NCI-H2107 treated with DMSO at 0.1 percent for 48 hours (cell line): ENCODE measurements at regions not wholly inside any gene's neighbourhood (a gene's known extent, or its start where the extent isn't known, plus 50 kb on each side); places are given as distances from the start of the nearest gene placed in this dataset.

Source experiments
- DNase-seq: peaks from one replicate; lab custom pipeline; 2025; ENCODE audit not compliant: unreplicated experiment; lab: John Stamatoyannopoulos, UW

DNA sequence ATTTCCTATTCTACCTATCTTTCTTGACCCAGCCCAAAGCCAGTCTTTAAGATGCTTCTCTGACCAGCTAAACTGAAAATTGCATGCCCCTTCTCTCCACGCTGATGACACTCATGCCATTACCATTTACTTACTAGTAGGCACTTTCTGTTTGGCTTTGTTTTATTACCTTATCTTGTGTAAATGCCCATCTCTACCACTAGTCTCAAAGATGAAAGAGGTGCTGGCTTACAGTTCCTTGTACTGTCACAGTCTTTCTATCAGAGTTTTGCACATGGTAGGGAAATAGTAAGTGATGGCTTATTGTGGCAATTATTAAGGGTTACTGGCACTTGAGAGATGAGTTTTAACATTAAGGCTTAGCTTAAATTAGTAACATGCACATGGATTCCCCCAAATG, 352.1 kb downstream of the RBM43 start:
- DNase-seq, result no peak

DNA sequence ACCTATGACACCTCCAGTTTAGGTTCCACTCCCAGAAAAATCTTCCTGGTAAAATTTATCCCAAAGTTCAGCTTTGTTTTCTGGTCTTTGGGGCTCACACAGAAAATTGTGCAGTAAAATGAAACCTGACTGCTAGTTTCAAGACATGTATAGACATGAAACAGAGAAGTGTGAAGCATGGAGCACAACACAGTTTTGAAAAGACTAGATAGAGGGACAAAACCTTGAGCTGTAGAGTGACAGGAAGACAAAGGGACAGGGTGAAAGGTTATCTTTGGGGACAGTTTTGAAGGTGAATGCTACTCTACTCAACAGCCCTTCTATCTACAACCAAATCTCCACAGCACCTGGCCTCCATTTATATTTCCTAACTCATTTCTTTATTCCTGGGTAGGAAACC, 352.6 kb downstream of the RBM43 start:
- no peak for DNase-seq

DNA sequence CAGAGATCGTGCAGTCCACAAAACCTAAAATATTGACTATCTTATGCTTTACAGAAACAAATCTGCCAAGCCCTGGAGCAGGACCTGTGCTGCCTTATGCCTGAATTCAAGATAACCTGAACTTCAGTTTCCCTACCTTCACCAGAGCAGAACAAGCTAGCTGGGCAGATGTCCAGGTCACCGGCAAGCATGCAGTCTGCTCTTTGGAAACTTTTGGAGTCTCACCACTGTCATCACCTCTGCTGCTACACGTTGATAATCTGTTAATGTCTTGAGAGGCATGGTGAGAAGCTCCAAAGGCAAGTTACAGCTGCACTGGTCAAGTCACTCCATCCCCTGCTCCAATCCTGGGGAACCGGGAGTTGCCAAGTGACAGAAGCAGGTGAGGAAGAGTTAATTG, 354.2 kb downstream of the RBM43 start:
- no peak for DNase-seq

DNA sequence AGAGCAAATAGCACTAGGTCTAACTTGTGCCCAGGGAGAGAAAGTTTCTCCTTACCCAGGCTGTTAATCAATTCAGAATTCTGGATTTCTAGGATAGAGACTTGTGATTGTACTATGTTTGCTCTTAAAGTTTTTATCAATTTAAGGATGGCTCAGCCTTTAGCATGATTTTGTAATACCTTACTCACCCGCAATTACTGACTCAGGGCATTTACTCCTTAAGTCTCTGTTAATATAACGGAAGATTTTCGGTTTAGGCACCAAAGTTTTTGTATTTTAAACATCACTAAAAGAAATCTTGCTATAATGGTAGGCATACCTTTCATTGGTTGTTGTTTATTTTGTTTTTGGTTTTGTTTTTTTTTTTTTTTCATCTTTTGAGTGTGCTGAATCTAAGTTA, 358.2 kb downstream of the RBM43 start:
- no peak for DNase-seq

DNA sequence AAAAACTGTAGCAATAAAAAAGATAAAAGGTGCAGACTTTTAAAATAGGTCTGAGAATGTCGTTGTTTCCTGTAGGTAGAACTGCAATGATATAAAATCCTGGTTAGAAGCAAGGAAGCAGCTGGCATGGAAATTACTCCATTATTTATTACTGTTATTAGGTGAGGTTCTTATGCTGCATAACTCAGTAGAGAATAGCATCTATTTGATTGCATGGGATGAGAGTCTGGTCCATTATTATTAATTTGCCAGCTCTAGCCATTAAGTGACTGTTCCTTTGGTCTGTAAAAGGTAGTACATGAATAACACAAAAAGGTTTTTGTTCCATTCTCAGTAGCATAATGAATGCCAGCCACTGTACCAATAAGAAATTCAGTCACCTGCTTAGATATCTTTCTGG, 358.6 kb downstream of the RBM43 start:
- no peak for DNase-seq

DNA sequence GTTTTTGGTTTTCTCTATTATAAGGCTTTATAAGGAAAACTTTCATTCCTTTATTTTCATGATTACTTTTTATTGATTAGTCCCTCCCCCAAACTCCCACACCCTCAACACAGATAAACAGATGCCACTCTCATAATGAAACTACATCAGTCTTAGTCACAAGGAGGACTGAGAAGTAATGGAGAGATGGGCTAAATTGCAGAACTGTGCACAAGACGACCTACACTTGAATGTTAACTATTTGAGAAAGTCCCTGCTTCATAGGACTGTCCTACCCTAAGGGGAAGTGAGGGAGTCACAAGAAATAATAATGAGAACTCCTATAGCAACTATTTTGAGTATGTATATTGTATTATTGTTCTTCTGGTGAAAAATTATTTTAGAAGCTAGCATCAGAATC, 360.8 kb downstream of the RBM43 start:
- DNase-seq, result no peak

DNA sequence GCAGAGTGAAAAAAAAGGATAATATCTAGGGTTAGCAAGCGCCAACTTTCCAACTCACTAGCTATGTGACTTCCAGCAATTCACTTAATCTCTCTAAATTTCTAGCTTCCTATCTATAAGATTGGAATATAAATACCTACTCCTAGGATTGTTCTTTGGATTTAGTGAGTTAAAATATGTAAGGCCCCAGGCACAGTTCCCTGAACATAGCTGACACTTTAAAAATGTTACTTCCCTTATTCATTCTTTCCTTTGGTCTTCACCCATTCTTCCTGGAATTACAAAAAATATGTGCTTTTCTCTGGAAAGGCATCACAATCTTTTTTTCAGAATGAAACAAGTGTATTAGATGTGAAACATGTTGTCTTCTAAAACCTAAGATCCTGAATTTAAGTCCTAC, 365.7 kb downstream of the RBM43 start:
- no peak for DNase-seq

DNA sequence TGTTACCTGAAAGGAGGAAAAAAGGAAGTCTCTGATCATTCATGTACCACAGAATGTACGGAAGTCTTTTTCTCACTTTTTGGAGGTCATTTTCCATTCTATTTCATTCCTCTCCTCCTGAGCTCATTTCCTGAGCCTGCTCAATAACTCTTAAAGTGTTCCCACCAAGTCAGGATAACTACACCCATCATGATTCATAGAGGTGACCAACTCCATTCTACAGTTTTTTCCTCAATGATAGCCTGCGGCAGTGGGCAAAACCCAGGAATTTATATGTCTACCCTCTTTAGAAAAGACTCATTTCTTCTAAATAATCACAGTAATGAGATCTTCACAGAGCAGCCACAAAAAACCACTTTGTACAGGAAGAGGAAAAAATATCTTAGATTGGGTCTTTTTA, 372.5 kb downstream of the RBM43 start:
- no peak for DNase-seq

DNA sequence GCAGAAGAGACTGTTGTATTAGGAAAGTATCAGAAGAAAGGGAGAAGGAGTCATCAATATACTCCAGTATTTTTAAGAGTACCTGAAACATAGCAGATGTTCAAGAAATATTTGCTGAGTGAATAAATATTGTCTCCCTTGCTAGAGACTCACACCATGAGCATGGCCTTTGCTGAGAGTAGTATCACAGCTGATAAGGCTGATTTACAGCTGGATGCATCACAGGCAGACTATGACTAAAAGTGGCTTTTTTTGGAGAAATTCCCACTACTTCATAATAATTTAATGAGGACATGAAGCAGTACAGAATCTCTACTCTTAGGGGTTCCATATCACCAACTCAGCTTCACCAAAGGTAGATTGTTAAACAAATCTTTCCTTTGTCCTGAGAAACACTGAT, 373.3 kb downstream of the RBM43 start:
- DNase-seq, result no peak

DNA sequence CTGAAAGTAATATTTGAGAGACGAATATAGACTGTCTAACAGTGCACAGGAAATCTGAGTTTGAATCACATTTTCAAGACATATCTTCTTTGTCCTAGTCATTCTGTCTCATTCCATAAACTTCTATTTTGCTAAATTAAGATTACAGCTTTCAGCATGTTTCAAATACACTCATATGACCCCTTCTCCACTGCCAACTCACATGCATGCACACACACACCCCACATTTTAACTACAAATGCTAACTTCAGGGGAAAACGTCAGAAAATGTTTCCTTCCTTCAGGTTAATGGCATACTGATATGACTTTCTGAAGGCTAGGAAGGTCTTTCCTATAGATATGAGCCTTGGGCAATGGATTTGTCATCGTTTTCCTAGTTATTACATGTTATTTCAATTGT, 373.7 kb downstream of the RBM43 start:
- DNase-seq, result no peak

DNA sequence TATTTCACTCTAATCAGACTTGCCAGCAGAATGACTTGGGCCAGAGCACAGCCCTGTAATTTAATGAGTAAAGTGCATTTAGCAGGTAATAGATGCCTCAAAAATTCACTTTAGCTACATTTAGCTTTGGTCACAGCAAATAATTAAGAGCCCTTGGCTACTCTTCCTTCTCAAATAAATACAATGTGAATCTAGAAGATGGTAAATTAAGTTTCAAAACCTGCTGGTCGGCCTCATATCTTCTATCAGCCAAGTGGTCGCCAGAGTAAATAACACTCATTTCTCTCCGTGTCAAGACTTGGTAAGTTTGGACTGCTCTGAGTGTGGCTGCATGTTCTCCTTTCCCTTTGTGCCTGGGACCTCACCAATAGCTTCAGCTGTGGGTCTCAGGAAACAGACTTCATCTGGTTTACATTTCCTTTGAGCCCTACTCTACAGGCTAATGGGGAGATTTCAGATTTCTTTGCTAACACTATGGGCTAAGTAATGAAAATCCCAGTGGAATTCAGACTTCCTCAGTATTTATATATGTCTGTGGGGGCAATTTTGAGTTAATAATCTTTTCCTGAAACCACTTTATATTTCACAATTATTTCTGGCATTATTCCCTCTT, 375.8 kb downstream of the RBM43 start:
- DNase-seq, result no peak

DNA sequence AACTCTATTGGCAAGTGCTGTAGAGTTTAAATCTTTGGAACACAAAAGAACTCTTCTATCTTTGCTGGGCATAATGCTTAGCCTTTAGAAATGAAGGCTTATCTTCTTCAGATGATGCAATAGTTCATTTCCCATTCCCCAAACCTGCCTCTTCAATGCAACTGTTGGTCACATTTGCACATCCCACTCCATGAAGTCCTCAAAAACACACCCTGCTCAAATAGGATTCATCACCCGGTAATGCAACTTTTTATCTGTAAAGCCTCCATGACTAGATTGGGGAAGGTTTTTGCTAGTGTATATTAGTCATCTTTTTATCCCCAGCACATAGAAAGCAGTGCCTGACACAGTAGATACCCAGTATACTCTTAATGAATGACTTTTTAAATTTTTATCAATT, 376.4 kb downstream of the RBM43 start:
- DNase-seq, result no peak

DNA sequence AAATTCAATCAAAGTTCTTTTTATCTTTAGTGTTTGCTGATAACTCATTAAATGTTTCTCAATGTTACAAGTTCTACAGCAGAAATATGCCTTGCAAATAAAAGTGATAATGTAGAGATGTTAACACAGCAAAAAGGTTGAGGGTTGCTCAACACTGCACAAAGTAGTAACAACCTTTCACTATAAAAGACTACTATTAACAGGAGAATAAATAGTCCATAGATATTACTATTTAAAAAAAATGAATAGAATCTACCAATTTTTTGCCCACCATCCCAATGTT, 378.1 kb downstream of the RBM43 start:
- DNase-seq, result no peak

DNA sequence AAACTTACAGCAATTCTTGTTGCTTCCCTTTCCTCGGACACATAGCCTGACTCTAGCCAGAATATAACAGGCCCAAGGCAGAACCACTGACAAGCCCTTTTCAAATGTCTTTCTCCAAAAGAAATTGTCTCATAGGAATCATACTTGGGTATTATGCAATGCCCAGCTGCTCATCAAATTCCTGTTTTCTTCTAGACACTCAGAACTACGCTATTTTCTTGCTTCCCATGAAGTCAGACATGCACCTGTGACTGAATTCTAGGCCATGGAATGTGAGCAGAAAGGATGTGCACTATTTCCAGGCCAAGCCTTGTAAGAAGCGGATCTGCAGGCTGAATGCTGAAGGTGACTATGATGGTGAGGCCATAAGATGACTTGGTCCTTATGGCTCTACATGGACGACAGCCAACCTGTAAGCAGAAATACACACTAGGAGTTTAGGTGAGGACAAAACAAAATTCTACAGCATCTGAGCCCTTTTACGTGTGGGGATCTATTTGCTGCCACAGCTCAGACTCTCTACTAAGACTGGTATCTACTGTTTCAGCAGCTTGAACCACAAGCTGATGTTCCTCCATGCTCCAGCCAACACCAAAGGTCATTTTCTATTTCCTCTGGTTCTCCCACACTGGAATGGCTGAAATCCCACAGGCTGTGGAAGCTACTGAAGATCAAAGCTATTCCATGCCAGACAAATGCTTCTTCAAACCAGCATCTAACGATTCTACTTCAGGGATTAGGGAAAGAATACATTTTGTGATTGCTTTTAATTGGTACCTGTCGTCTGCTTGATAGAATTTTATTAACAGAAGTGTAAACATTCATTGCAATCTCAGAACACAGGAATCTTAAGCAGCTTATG, 378.7 kb downstream of the RBM43 start:
- DNase-seq, result no peak

DNA sequence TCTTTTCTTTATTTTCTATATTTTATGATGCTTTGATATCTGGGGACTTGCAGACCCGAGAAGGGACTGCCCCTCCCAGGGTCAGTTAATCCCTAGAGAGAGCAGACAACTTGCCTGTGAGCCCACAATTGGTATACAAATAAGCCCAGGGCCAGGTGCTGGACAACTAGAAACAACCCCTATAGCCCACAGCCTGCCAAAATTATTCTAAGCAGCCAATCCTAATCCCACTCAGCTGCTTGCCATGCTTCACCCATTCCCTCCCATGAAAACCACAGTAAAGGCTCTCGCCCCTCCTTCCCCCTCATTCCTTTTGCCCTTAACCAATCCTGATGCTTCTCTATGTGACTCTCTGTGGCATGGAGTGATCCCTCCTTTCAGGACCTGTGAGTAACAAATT, 380.7 kb downstream of the RBM43 start:
- no peak for DNase-seq

DNA sequence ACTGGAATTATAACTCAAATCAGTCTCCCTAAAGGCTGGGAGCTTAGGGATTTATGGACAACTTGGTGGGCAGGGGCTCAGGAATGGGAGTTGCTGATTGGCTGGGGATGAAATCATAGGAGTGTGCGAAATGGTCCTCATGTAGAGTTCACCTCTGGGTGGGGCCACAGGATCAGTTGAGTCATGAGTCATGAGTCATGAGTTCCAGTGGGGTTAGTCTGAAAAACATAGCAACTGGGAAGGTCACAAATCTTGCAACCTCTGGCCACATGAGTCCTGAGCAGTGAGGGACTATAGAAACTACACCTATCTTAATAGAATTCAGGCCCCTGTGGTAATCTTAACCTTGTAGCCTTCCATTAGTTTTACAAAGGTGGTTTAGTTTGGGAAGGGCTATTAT, 383.3 kb downstream of the RBM43 start:
- DNase-seq, result no peak

DNA sequence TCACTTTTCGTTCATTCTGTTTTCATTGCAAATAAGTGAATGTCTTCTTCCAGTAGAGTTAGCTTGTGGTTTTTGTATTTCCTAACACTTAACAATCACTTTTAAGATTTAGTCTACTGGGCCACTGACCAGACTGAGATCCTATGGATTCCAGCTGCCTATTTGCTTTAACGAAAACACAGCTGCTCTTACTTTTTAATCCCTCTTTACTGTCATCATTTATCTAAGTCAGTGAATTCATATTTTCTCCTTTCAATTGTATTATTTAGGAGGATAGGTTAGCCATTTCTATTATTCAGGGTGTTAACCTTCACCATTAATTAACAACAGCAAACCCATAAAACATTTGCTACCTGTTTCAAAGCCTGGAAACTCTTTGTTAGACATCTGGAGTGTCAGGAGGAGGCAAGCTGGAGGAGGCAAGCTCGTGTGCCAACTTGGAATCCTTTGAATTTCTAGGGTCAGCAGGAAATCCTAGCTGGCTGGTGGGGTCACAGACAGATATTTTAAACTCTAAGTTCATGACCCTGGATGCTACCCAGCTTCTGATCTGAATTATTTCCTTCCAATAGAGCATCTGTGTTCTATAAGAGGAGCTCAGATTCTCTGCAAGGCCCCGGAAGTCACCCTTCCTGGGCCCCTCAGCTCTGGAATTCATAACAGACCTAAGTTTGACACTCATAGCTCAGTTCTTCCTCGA, 385.3 kb downstream of the RBM43 start:
- no peak for DNase-seq

DNA sequence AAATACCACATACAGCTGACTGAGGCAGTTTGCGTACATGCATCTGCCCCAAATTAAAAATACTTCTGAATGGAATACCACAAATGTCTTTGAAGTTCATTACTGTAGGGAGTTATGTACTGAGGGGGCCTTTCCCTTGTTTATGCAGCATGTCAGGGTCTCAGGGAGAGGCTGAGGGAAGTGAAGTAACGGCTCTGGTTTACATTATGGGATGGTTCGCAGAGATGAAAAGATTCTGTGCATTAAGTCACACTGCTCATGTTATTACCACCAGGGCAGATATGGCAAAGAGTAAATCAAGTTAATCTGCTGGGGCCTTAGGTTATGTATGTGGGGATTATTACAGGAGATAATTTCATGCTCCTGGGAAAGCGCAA, 385.9 kb upstream of the RND3 start:
- no peak for DNase-seq

DNA sequence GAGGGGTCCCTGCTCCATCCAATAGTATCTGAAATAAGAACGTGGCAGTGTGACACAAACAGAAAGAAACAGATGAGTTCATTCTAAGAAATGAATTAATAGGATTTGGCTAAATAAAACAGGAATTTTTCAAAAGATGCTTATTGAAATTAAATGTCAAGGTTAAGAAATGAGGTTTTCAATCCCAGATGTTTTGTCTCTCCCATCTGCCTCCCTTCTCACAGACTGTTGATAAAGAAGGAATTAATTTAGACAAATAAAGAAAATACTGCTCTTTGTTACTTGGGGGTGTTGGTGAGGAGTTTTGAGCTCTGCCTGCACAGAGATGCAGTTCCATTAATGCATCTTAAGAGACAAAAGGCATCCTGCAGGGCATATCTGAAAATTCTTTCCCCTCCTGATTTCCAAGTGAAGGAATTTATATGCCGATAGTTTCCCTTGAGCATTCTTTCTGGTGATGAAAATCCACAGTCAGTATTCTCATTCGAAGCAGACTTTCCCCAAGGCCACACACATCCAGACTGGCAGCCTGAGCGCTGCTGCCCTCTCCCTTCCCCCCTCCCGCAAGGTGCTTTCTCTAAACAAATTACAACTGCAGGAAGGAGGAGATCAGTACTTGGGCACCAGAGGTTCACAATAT, 385.4 kb upstream of the RND3 start:
- DNase-seq, result no peak

DNA sequence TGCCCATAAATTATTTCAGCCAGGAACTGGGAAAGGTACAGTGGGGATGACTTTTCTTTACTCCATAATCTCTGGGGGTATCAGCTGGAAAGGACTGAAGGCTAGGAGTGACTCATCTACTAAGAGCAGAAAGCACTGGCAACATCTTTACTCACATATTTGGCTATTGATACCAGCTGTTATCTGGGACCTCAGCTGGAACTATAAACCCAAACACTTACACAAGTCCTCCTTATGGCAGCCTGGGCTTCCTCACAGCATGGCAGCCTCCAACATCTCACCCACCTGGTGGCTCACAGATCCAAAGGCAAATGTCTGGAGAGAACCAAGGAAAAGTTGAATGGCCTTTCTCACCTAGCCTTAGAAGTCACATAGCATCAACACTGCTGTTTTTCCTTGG, 379.0 kb upstream of the RND3 start:
- DNase-seq, result no peak

DNA sequence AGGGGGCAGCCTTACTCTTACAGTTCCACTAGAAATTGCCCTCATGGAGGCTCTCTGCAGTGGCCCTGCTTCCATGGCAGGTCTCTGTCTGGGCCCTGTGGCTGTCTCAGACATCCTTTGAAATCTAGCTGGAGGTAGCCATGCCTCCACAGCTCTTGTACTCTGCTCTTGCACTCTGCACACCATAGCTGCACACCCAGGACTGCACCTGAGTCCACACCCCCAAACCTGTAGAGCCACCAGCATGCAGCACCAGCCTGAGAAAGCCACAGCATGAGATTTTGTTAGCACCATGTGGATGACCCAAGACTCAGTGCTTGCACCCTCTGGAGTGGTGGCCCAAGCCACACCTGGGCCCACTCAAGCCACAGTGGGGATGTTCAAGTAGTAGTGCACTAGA, 376.2 kb upstream of the RND3 start:
- DNase-seq, result no peak

DNA sequence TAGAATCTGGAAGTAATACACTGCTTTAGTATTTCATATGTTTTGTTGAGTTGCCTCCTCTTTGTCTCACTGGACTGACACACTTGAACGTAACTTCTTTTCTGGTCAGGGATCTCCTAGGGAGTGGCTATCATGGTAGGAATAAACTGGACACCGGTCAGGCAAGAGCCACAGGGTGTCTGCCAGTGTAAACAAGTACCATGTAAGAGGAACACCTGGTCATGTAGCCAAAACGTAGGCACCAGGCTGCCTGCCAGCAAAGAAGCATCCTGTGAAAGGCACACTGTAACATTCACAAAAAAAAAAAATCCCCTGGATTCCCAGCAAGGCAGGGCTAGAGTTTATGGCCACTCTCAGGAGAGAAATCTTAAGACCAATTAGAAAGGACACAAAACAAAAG, 372.8 kb upstream of the RND3 start:
- no peak for DNase-seq
